ENCODE measurements at regions not wholly inside any gene's neighbourhood (a gene's known extent, or its start where the extent isn't known, plus 50 kb on each side); places are given as distances from the start of the nearest gene placed in this dataset.

- ChIA-PET CTCF (ENCODE audit: partially characterized antibody) (no interaction called here), POLR2A (ENCODE audit: partially characterized antibody) (no interaction called here)
- H4K5ac ChIP-seq (ENCODE audit: insufficient read length, low read depth, low read length): no peak overlapping the region
- FAIRE-seq: no peak
- no peak overlapping the region for H3K18ac ChIP-seq (ENCODE audit: extremely low read depth, low read length)
- H3K14ac ChIP-seq (ENCODE audit: insufficient read length): no peak overlapping the region
- no peak overlapping the region for H2BK5ac ChIP-seq (ENCODE audit: low read depth, low read length)
- no peak overlapping the region for H3K4me3 ChIP-seq (ENCODE audit: extremely low read depth in 1 of 4, insufficient read depth in 2 of 4, low read depth in 3 of 4, low read length in 4 of 4)
- peak overlapping the region; percentile 52; the same call in 1 of the 2 replicates for H2AFZ ChIP-seq (ENCODE audit: low read length)
- no peaks in the 10 kb centered on the region for H3K79me1 ChIP-seq (ENCODE audit: low read depth, low read length)
- H3K4ac ChIP-seq (replicated peaks; ENCODE audit: insufficient read length, low read depth, low read length): no peak overlapping the region
- no peak overlapping the region for H2BK15ac ChIP-seq (ENCODE audit: low read length)
- H4K8ac ChIP-seq (ENCODE audit: extremely low read depth, insufficient read depth, low read length): no peak overlapping the region
- no peak overlapping the region for H3K4me2 ChIP-seq (ENCODE audit: insufficient read depth in 1 of 2, low read depth in 2 of 2, low read length in 2 of 2)
- H4K91ac ChIP-seq (replicated peaks; ENCODE audit: insufficient read length, low read length): no peak overlapping the region
- no peak for DNase-seq (ENCODE audit: low read depth in 1 of 2, low spot score in 2 of 2)
- no peaks in the 10 kb centered on the region for H4K20me1 ChIP-seq (replicated peaks in 1 of 2; ENCODE audit: control insufficient read depth in 1 of 2, insufficient read depth in 2 of 2, low read length in 2 of 2)
- H3K4me1 ChIP-seq (replicated peaks in 1 of 4; ENCODE audit: control insufficient read depth in 3 of 4, insufficient read depth in 4 of 4, low read length in 3 of 4): no peaks in the 10 kb centered on the region; a peak in 1 of 7 replicates
- no peaks in the 10 kb centered on the region for H3K9me3 ChIP-seq (ENCODE audit: insufficient read depth in 2 of 2, low read depth in 1 of 2, low read length in 1 of 2)
- 97% methylated on average over 2 of the region's 2 CpGs; no CpG with 5 or more reads in 1 of the 2 experiments for WGBS, 2 experiments (ENCODE audit: extremely low coverage in 1 of 2, insufficient coverage in 1 of 2, insufficient read length in 1 of 2, insufficient replicate concordance in 2 of 2, low coverage in 1 of 2, low lambda C conversion rate in 2 of 2, missing lambda C conversion rate in 1 of 2)
- no peak overlapping the region for H2BK120ac ChIP-seq (replicated peaks; ENCODE audit: low read depth, low read length)
- H3K23me2 ChIP-seq (ENCODE audit: low read depth, low read length): no peaks in the 10 kb centered on the region
- peaks cover 0 to 1% (median 0%) of the 10 kb centered on the region in 4 experiments; a peak in 1 of 7 replicates for H3K27me3 ChIP-seq (replicated peaks in 1 of 4; ENCODE audit: control insufficient read depth in 3 of 4, extremely low read depth in 1 of 4, insufficient read depth in 3 of 4, low read length in 3 of 4)
- no peaks in the 10 kb centered on the region for H3K79me2 ChIP-seq (ENCODE audit: control insufficient read depth in 1 of 2, insufficient read depth in 2 of 2, low read length in 2 of 2)
- no peak overlapping the region for H3K56ac ChIP-seq (replicated peaks; ENCODE audit: insufficient read length, low read depth, low read length)
- no peak overlapping the region for H3K9ac ChIP-seq (replicated peaks in 1 of 4; ENCODE audit: extremely low read depth in 1 of 4, low read depth in 3 of 4, low read length in 3 of 4)
- H2AK5ac ChIP-seq (ENCODE audit: low read depth, low read length): no peak overlapping the region
- H2BK12ac ChIP-seq (ENCODE audit: low read depth, low read length): no peak overlapping the region
- no peak overlapping the region for H3K27ac ChIP-seq (ENCODE audit: low read depth, low read length)
- no peak overlapping the region for H3K23ac ChIP-seq (ENCODE audit: insufficient read length)
- H3K36me3 ChIP-seq (ENCODE audit: control insufficient read depth in 2 of 4, insufficient read depth in 4 of 4, low read length in 3 of 4): no peaks in the 10 kb centered on the region
- no peak overlapping the region for H2BK20ac ChIP-seq (ENCODE audit: low read length)
- TF ChIP-seq TAF7 (optimal IDR thresholded peaks at IDR 0.05; ENCODE audit: borderline replicate concordance, low read depth, low read length) (no peak), KDM4A (IDR thresholded peaks at IDR 0.05; ENCODE audit: low read depth, low read length, severe bottlenecking) (no peak), CBX5 (IDR thresholded peaks at IDR 0.05; ENCODE audit: low read depth, low read length) (no peak)
Observed at GRCh38 chr5:57012511-57012910, 60.6 kb upstream of the MIER3 start.
